ENCODE measurements at regions not wholly inside any gene's neighbourhood (a gene's known extent, or its start where the extent isn't known, plus 50 kb on each side); places are given as distances from the start of the nearest gene placed in this dataset.

- Histone ChIP-seq H3K36me3 (no peaks in the 10 kb centered on the region), H3K4me1 (no peaks in the 10 kb centered on the region), H3K27me3 (no peaks in the 10 kb centered on the region), H3K4me3 (no peak overlapping the region), H3K9me3 (peaks cover 0 to 3% of the 10 kb centered on the region in 2 donors), H3K27ac (no peak overlapping the region)
- TF ChIP-seq CTCF (IDR thresholded peaks at IDR 0.05): no peak
- peak; percentile 9 for DNase-seq (ENCODE audit: low spot score)
Observed at GRCh38 chr6:166877906-166878305, 78.4 kb downstream of the RNASET2 start.

GRCh38 chr6:166877349-166877748 lies 79.0 kb downstream of the RNASET2 start:
- Histone ChIP-seq H3K36me3 (no peaks in the 10 kb centered on the region), H3K9me3 (no peaks in the 10 kb centered on the region), H3K27ac (no peak overlapping the region), H3K27me3 (no peaks in the 10 kb centered on the region), H3K4me3 (no peak overlapping the region), H3K4me1 (no peaks in the 10 kb centered on the region)
- no peak for TF ChIP-seq CTCF (IDR thresholded peaks at IDR 0.05)
- DNase-seq (ENCODE audit: low spot score): no peak

GRCh38 chr6:166872531-166873009 lies 83.8 kb downstream of the RNASET2 start:
- Histone ChIP-seq H3K27ac (no peak overlapping the region), H3K4me1 (no peaks in the 10 kb centered on the region), H3K9me3 (no peaks in the 10 kb centered on the region), H3K27me3 (no peaks in the 10 kb centered on the region), H3K4me3 (no peak overlapping the region), H3K36me3 (no peaks in the 10 kb centered on the region)
- no peak for DNase-seq (ENCODE audit: low spot score)
- TF ChIP-seq CTCF (IDR thresholded peaks at IDR 0.05): no peak

GRCh38 chr6:166870602-166871208 lies 85.6 kb downstream of the RNASET2 start:
- no peak overlapping the region for H3K27ac ChIP-seq
- no peak for DNase-seq (ENCODE audit: low spot score)

GRCh38 chr6:166866839-166867637 lies 89.3 kb downstream of the RNASET2 start:
- TF ChIP-seq CTCF (IDR thresholded peaks at IDR 0.05): no peak
- no peaks in the 10 kb centered on the region for H3K9me3 ChIP-seq

More at GRCh38 chr6:166870602-166871208, 85.6 kb downstream of the RNASET2 start:
- Histone ChIP-seq H3K4me3 (no peak overlapping the region), H3K4me1 (no peaks in the 10 kb centered on the region), H3K36me3 (no peaks in the 10 kb centered on the region), H3K9me3 (no peaks in the 10 kb centered on the region), H3K27me3 (no peaks in the 10 kb centered on the region)
- no peak for TF ChIP-seq CTCF (IDR thresholded peaks at IDR 0.05)

More at GRCh38 chr6:166866839-166867637, 89.3 kb downstream of the RNASET2 start:
- H3K36me3 ChIP-seq: no peaks in the 10 kb centered on the region
- peaks cover 0 to 5% of the 10 kb centered on the region in 2 donors for H3K27me3 ChIP-seq
- peaks cover 0 to 12% of the 10 kb centered on the region in 2 donors for H3K4me1 ChIP-seq
- no peak overlapping the region for H3K4me3 ChIP-seq
- H3K27ac ChIP-seq: no peak overlapping the region
- no peak for DNase-seq (ENCODE audit: low spot score)

All from right atrium auricular region (tissue), 2 donors.